ENCODE measurements at regions not wholly inside any gene's neighbourhood (a gene's known extent, or its start where the extent isn't known, plus 50 kb on each side); places are given as distances from the start of the nearest gene placed in this dataset.

- H3K9me3 ChIP-seq (replicated peaks in 1 of 2; ENCODE audit: control insufficient read depth in 1 of 2, insufficient read depth in 1 of 2, low read length in 2 of 2), result no peaks in the 10 kb centered on the region
- no peak overlapping the region for H3K4me2 ChIP-seq (replicated peaks; ENCODE audit: extremely low read depth, low read length, poor library complexity, severe bottlenecking)
- peaks cover 0 to 4% (median 2%) of the 10 kb centered on the region in 7 donors for H3K9me3 Mint-ChIP-seq
- WGBS (ENCODE audit: insufficient coverage), result no CpG with 5 or more reads among the region's 4 CpGs
- peaks cover 0 to 2% of the 10 kb centered on the region in 2 donors for H3K36me3 Mint-ChIP-seq
- no peaks in the 10 kb centered on the region for H3K36me3 ChIP-seq (replicated peaks in 1 of 2; ENCODE audit: control insufficient read depth in 1 of 2, insufficient read depth in 2 of 2, low read length in 2 of 2)
- H3K4me1 ChIP-seq (ENCODE audit: control insufficient read depth in 1 of 2, insufficient read depth in 2 of 2, low read length in 2 of 2), result peaks cover 12 to 13% of the 10 kb centered on the region in 2 donors
- no peak overlapping the region for H3K4me3 Mint-ChIP-seq
- peaks cover 18% of the 10 kb centered on the region for H3K4me1 Mint-ChIP-seq
- no peak overlapping the region for H3K4me3 ChIP-seq (replicated peaks in 1 of 3; ENCODE audit: low read depth in 2 of 3, low read length in 3 of 3)
- H4K20me1 ChIP-seq (ENCODE audit: insufficient read depth, low read length), result no peaks in the 10 kb centered on the region
- no peak overlapping the region for H3K27ac Mint-ChIP-seq
- H3K79me2 ChIP-seq (ENCODE audit: insufficient read depth, low read length), result no peaks in the 10 kb centered on the region
- H3K27me3 Mint-ChIP-seq (ENCODE audit: low read depth in 3 of 3), result peaks cover 0 to 1% (median 0%) of the 10 kb centered on the region in 3 donors
- no peak for DNase-seq
- no peak overlapping the region for H2AFZ ChIP-seq (ENCODE audit: insufficient read depth, low read depth, low read length, poor library complexity, severe bottlenecking)
- no peak overlapping the region for H3K27ac ChIP-seq (ENCODE audit: low read depth in 1 of 2, low read length in 2 of 2)
- no peak overlapping the region for H3K9ac ChIP-seq (ENCODE audit: insufficient read depth, low read length, poor library complexity, severe bottlenecking)
- no peak for TF ChIP-seq CTCF (IDR thresholded peaks at IDR 0.05)
- H3K27me3 ChIP-seq (ENCODE audit: control insufficient read depth in 2 of 2, insufficient read depth in 2 of 2, low read length in 2 of 2), result no peaks in the 10 kb centered on the region
- intact Hi-C loops (cut with micrococcal nuclease), result loop anchor here (5.0 to 10.0 kb wide), 3 partner anchors 39 to 76 kb away; partner anchors contain the start of gene JAZF1 (in 1 of the 2)
Measured at GRCh38 chr7:28231176-28231575, 50.6 kb upstream of the JAZF1 start.

GRCh38 chr7:28236560-28236959 lies 56.0 kb upstream of the JAZF1 start:
- H3K36me3 ChIP-seq (replicated peaks in 1 of 2; ENCODE audit: control insufficient read depth in 1 of 2, insufficient read depth in 2 of 2, low read length in 2 of 2), result no peaks in the 10 kb centered on the region
- no peaks in the 10 kb centered on the region for H3K9me3 ChIP-seq (replicated peaks in 1 of 2; ENCODE audit: control insufficient read depth in 1 of 2, insufficient read depth in 1 of 2, low read length in 2 of 2)
- H3K36me3 Mint-ChIP-seq, result peaks cover 0 to 4% of the 10 kb centered on the region in 2 donors
- no peak for TF ChIP-seq CTCF (IDR thresholded peaks at IDR 0.05)
- peaks cover 0 to 4% (median 2%) of the 10 kb centered on the region in 7 donors for H3K9me3 Mint-ChIP-seq
- no peaks in the 10 kb centered on the region for H4K20me1 ChIP-seq (ENCODE audit: insufficient read depth, low read length)
- no peaks in the 10 kb centered on the region for H3K79me2 ChIP-seq (ENCODE audit: insufficient read depth, low read length)
- H3K4me1 ChIP-seq (ENCODE audit: control insufficient read depth in 1 of 2, insufficient read depth in 2 of 2, low read length in 2 of 2), result peaks cover 65 to 67% of the 10 kb centered on the region in 2 donors
- no peak for DNase-seq
- H3K27me3 Mint-ChIP-seq (ENCODE audit: low read depth in 3 of 3), result no peaks in the 10 kb centered on the region
- H3K4me3 Mint-ChIP-seq, result no peak overlapping the region
- H3K27ac Mint-ChIP-seq, result peak overlapping the region in 5 of 7 donors; percentile 90 to 94 (median 92)
- H3K4me2 ChIP-seq (replicated peaks; ENCODE audit: extremely low read depth, low read length, poor library complexity, severe bottlenecking), result peak overlapping the region; percentile 37
- peak overlapping the region in 1 of 3 experiments; percentile 21 for H3K4me3 ChIP-seq (replicated peaks in 1 of 3; ENCODE audit: low read depth in 2 of 3, low read length in 3 of 3)
- intact Hi-C loops (cut with micrococcal nuclease), result loop anchor here (10.0 kb wide), 2 partner anchors 52 to 82 kb away; partner anchors contain the start of gene JAZF1 (in 1 of the 2)
- H3K4me1 Mint-ChIP-seq, result peaks cover 61% of the 10 kb centered on the region
- whole genome bisulfite sequencing (ENCODE audit: insufficient coverage), result 100% methylated on average over 1 of the region's 4 CpGs
- no peaks in the 10 kb centered on the region for H3K27me3 ChIP-seq (ENCODE audit: control insufficient read depth in 2 of 2, insufficient read depth in 2 of 2, low read length in 2 of 2)
- peak overlapping the region; percentile 55 for H2AFZ ChIP-seq (ENCODE audit: insufficient read depth, low read depth, low read length, poor library complexity, severe bottlenecking)
- no peak overlapping the region for H3K9ac ChIP-seq (ENCODE audit: insufficient read depth, low read length, poor library complexity, severe bottlenecking)
- H3K27ac ChIP-seq (ENCODE audit: low read depth in 1 of 2, low read length in 2 of 2), result peak overlapping the region; percentile 47 to 59
